Neural cell (in vitro differentiated cells): ENCODE measurements at regions not wholly inside any gene's neighbourhood (a gene's known extent, or its start where the extent isn't known, plus 50 kb on each side); places are given as distances from the start of the nearest gene placed in this dataset.

Experiments used
- H2AFZ ChIP-seq: fragments of 200-600, 300-800 bp; sonication (generic), shearing (Covaris generic); 2 replicates; pipeline ENCODE4 v1.6.0; 2014; ENCODE audit warnings: low read depth, mild to moderate bottlenecking, antibody characterized with exemption, low read length, moderate library complexity
- H3F3A ChIP-seq: fragments of 200-600 bp; shearing (Covaris generic); 2 replicates; pipeline ENCODE4 v1.6.1; 2016; ENCODE audit warnings: mild to moderate bottlenecking, moderate library complexity, mixed read lengths, antibody characterized with exemption, low read length; ENCODE audit not compliant: insufficient read depth, poor library complexity, severe bottlenecking
- H3K27ac ChIP-seq: fragments of 200-600, 300-800 bp; sonication (generic), shearing (Covaris generic); 2 replicates; pipeline ENCODE4 v1.5.1; 2014; ENCODE audit warnings: mild to moderate bottlenecking, low read length, moderate library complexity
- H3K27me3 ChIP-seq: fragments of 300-800, 200-600 bp; sonication (generic), shearing (Covaris generic); 2 replicates; pipeline ENCODE4 v1.6.0; 2014; ENCODE audit warnings: mild to moderate bottlenecking, low read depth, low read length, moderate library complexity; ENCODE audit not compliant: insufficient read depth
- H3K36me3 ChIP-seq: fragments of 300-800, 200-600 bp; sonication (generic), shearing (Covaris generic); 2 replicates; pipeline ENCODE4 v1.5.1; 2014; ENCODE audit warnings: mild to moderate bottlenecking, antibody characterized with exemption, low read length, moderate library complexity; ENCODE audit not compliant: insufficient read depth
- H3K4me2 ChIP-seq: fragments of 300-800, 200-600 bp; sonication (generic), shearing (Covaris generic); 2 replicates; pipeline ENCODE4 v1.6.0; 2014; ENCODE audit warnings: mild to moderate bottlenecking, low read length
- H3K4me3 ChIP-seq: fragments of 300-800, 200-600 bp; sonication (generic), shearing (Covaris generic); 2 replicates; pipeline ENCODE4 v1.5.1; 2014; ENCODE audit warnings: mild to moderate bottlenecking, low read length, moderate library complexity
- H3K79me2 ChIP-seq: fragments of 200-600 bp; shearing (Covaris generic); replicated peaks from 2 replicates; pipeline ENCODE4 v1.6.0; 2014; ENCODE audit warnings: mild to moderate bottlenecking, low read length, moderate library complexity; ENCODE audit not compliant: insufficient read depth
- H3K9ac ChIP-seq: fragments of 300-800, 200-600 bp; sonication (generic), shearing (Covaris generic); 2 replicates; pipeline ENCODE4 v1.6.1; 2016; ENCODE audit warnings: mild to moderate bottlenecking, low read length, mixed read lengths
- H3K9me2 ChIP-seq: fragments of 200-600 bp; shearing (Covaris generic); 2 replicates; pipeline ENCODE4 v1.6.1; 2016; ENCODE audit warnings: mild to moderate bottlenecking, low read length, mixed read lengths; ENCODE audit not compliant: insufficient read depth
- H3K9me3 ChIP-seq: fragments of 200-600, 300-800 bp; sonication (generic), shearing (Covaris generic); 2 replicates; pipeline ENCODE4 v1.6.1; 2016; ENCODE audit warnings: mild to moderate bottlenecking, mixed run types, low read length, moderate library complexity, mixed read lengths
- H4K20me1 ChIP-seq: fragments of 200-600 bp; shearing (Covaris generic); 2 replicates; pipeline ENCODE4 v1.6.1; 2016; ENCODE audit warnings: mild to moderate bottlenecking, mixed run types; ENCODE audit not compliant: insufficient read depth
- CTCF ChIP-seq: fragments of 450-650 bp; IDR thresholded peaks from 2 replicates; pipeline ENCODE4 v1.5.1; 2014; ENCODE audit warnings: antibody characterized with exemption, mild to moderate bottlenecking, moderate library complexity; ENCODE audit not compliant: poor library complexity, severe bottlenecking
- EP300 ChIP-seq: fragments of 450-650 bp; conservative IDR thresholded peaks from 2 replicates; pipeline ENCODE4 v1.6.1; 2014; ENCODE audit warnings: antibody characterized with exemption, mild to moderate bottlenecking, moderate library complexity; ENCODE audit not compliant: poor library complexity, severe bottlenecking
- MXI1 ChIP-seq: fragments of 450-650 bp; conservative IDR thresholded peaks from 2 replicates; pipeline ENCODE4 v1.6.1; 2014; ENCODE audit warnings: antibody characterized with exemption, mild to moderate bottlenecking; ENCODE audit not compliant: poor library complexity, severe bottlenecking
- POLR2AphosphoS5 ChIP-seq: IDR thresholded peaks from 2 replicates; pipeline ENCODE4 v1.6.1; 2012
- RAD21 ChIP-seq: fragments of 450-650 bp; conservative IDR thresholded peaks from 2 replicates; pipeline ENCODE4 v1.6.1; 2014; ENCODE audit warnings: antibody characterized with exemption, mild to moderate bottlenecking, moderate library complexity
- REST ChIP-seq: IDR thresholded peaks from 2 replicates; pipeline ENCODE4 v1.6.1; 2012; ENCODE audit warnings: borderline replicate concordance
- SMC3 ChIP-seq: fragments of 450-650 bp; conservative IDR thresholded peaks from 2 replicates; pipeline ENCODE4 v1.6.1; 2014; ENCODE audit warnings: antibody characterized with exemption, mild to moderate bottlenecking, moderate library complexity; ENCODE audit not compliant: poor library complexity
- TAF1 ChIP-seq: IDR thresholded peaks from 2 replicates; pipeline ENCODE4 v1.6.1; 2012; ENCODE audit warnings: low read depth

- Histone ChIP-seq H3K27ac (no peak overlapping the region), H3K27me3 (no peaks in the 10 kb centered on the region)
- TF ChIP-seq MXI1 (no peak), POLR2AphosphoS5 (no peak)
Observed at GRCh38 chr15:95068701-95069521, 837.5 kb downstream of the MCTP2 start.

GRCh38 chr15:95075792-95076677 lies 844.7 kb downstream of the MCTP2 start:
- Histone ChIP-seq H3K9me3 (no peaks in the 10 kb centered on the region), H3K9ac (no peak overlapping the region), H3K4me3 (no peak overlapping the region), H3K9me2 (no peaks in the 10 kb centered on the region), H2AFZ (no peak overlapping the region), H3K27me3 (no peaks in the 10 kb centered on the region), H3K4me2 (no peak overlapping the region), H3K27ac (no peak overlapping the region), H3K79me2 (no peaks in the 10 kb centered on the region), H3F3A (no peaks in the 10 kb centered on the region), H3K36me3 (no peaks in the 10 kb centered on the region), H4K20me1 (no peaks in the 10 kb centered on the region)
- TF ChIP-seq EP300 (peak; percentile 48), POLR2AphosphoS5 (peak; percentile 86), RAD21 (no peak)

More at GRCh38 chr15:95068701-95069521, 837.5 kb downstream of the MCTP2 start:
- H3F3A ChIP-seq: no peaks in the 10 kb centered on the region
- H3K4me2 ChIP-seq: no peak overlapping the region
- no peaks in the 10 kb centered on the region for H3K36me3 ChIP-seq
- no peaks in the 10 kb centered on the region for H4K20me1 ChIP-seq
- no peak overlapping the region for H3K9ac ChIP-seq
- H3K9me3 ChIP-seq: no peaks in the 10 kb centered on the region
- no peak overlapping the region for H2AFZ ChIP-seq
- no peaks in the 10 kb centered on the region for H3K79me2 ChIP-seq
- no peaks in the 10 kb centered on the region for H3K9me2 ChIP-seq
- H3K4me3 ChIP-seq: no peak overlapping the region

- Histone ChIP-seq H3K27me3 (no peaks in the 10 kb centered on the region), H3K9me2 (no peaks in the 10 kb centered on the region)
Observed at GRCh38 chr15:95076678-95076990, 845.3 kb downstream of the MCTP2 start.

More at GRCh38 chr15:95076678-95076990, 845.3 kb downstream of the MCTP2 start:
- Histone ChIP-seq H3F3A (no peaks in the 10 kb centered on the region), H3K9ac (no peak overlapping the region), H3K4me2 (no peak overlapping the region), H3K27ac (no peak overlapping the region), H3K79me2 (no peaks in the 10 kb centered on the region), H2AFZ (no peak overlapping the region), H4K20me1 (no peaks in the 10 kb centered on the region), H3K36me3 (no peaks in the 10 kb centered on the region), H3K9me3 (no peaks in the 10 kb centered on the region), H3K4me3 (no peak overlapping the region)
- TF ChIP-seq RAD21: no peak
- TF ChIP-seq REST: no peak
- no peak for TF ChIP-seq SMC3
- TF ChIP-seq CTCF: no peak
- no peak for TF ChIP-seq TAF1
- no peak for TF ChIP-seq MXI1
